ENCODE measurements at regions not wholly inside any gene's neighbourhood (a gene's known extent, or its start where the extent isn't known, plus 50 kb on each side); places are given as distances from the start of the nearest gene placed in this dataset.

GRCh38 chr13:74645586-74645985 is 511.4 kb upstream of the KLF12 start:
- DNase-seq, result no peak

- no peak for DNase-seq
These were observed 510.0 kb upstream of the KLF12 start for GRCh38 chr13:74644229-74644628.

- no peak for DNase-seq
These were observed 507.4 kb upstream of the KLF12 start for GRCh38 chr13:74641586-74641985.

GRCh38 chr13:74633734-74634133 is 499.5 kb upstream of the KLF12 start:
- DNase-seq, result no peak

GRCh38 chr13:74629985-74630384 is 495.8 kb upstream of the KLF12 start:
- no peak for DNase-seq

- DNase-seq, result no peak
These were observed 491.3 kb upstream of the KLF12 start for GRCh38 chr13:74625541-74625940.

GRCh38 chr13:74623761-74624160 is 489.6 kb upstream of the KLF12 start:
- no peak for DNase-seq

GRCh38 chr13:74622284-74622683 is 488.1 kb upstream of the KLF12 start:
- DNase-seq, result no peak

GRCh38 chr13:74620711-74621110 is 486.5 kb upstream of the KLF12 start:
- no peak for DNase-seq

- DNase-seq, result peak; percentile 64
These were observed 486.1 kb upstream of the KLF12 start for GRCh38 chr13:74620308-74620707.

- no peak for DNase-seq
These were observed 463.3 kb upstream of the KLF12 start for GRCh38 chr13:74597526-74597925.

GRCh38 chr13:74596691-74597090 is 462.5 kb upstream of the KLF12 start:
- no peak for DNase-seq

GRCh38 chr13:74593688-74594087 is 459.5 kb upstream of the KLF12 start:
- no peak for DNase-seq

- DNase-seq, result no peak
These were observed 452.6 kb upstream of the KLF12 start for GRCh38 chr13:74586847-74587246.

GRCh38 chr13:74576420-74576819 is 442.2 kb upstream of the KLF12 start:
- no peak for DNase-seq

GRCh38 chr13:74575729-74576125 is 441.5 kb upstream of the KLF12 start:
- DNase-seq, result peak; percentile 58

- peak; percentile 31 for DNase-seq
These were observed 440.9 kb upstream of the KLF12 start for GRCh38 chr13:74574964-74575728.

- peak; percentile 11 for DNase-seq
These were observed 439.4 kb upstream of the KLF12 start for GRCh38 chr13:74573654-74574053.

GRCh38 chr13:74571811-74572210 is 437.6 kb upstream of the KLF12 start:
- DNase-seq, result no peak

GRCh38 chr13:74570834-74571233 is 436.6 kb upstream of the KLF12 start:
- no peak for DNase-seq

- no peak for DNase-seq
These were observed 435.8 kb upstream of the KLF12 start for GRCh38 chr13:74570046-74570445.

- DNase-seq, result no peak
These were observed 435.0 kb upstream of the KLF12 start for GRCh38 chr13:74569251-74569650.

- no peak for DNase-seq
These were observed 433.3 kb upstream of the KLF12 start for GRCh38 chr13:74567485-74567884.

- no peak for DNase-seq
These were observed 428.2 kb upstream of the KLF12 start for GRCh38 chr13:74562381-74562780.

GRCh38 chr13:74561155-74561554 is 427.0 kb upstream of the KLF12 start:
- no peak for DNase-seq

Data from NCI-H2171 treated with DMSO at 0.1 percent for 48 hours (cell line).